Esophagus muscularis mucosa (tissue), 3 donors: ENCODE measurements at regions not wholly inside any gene's neighbourhood (a gene's known extent, or its start where the extent isn't known, plus 50 kb on each side); places are given as distances from the start of the nearest gene placed in this dataset.

ENCODE experiments used
- CTCF ChIP-seq, 3 experiments: fragments of 200-600 bp in 2 of 3; fragments of 450-650 bp in 1 of 3; sonication (generic) in 2 of 3; IDR thresholded peaks; one replicate each; pipeline ENCODE4 v1.5.1; 2017 to 2019; ENCODE audit warnings: antibody characterized with exemption in 3 of 3, mild to moderate bottlenecking in 2 of 3, moderate library complexity in 1 of 3
- POLR2AphosphoS5 ChIP-seq, 2 donors: sonication (generic); formaldehyde crosslinking; IDR thresholded peaks; one replicate each; pipeline ENCODE4 v1.6.1; 2017; ENCODE audit warnings: antibody characterized with exemption in 2 of 2

GRCh38 chr4:128470492-128471053, 183.0 kb upstream of the PGRMC2 start:
- TF ChIP-seq CTCF (IDR thresholded peaks at IDR 0.05) (no peak), POLR2AphosphoS5 (IDR thresholded peaks at IDR 0.05) (no peak)
